ENCODE measurements at regions not wholly inside any gene's neighbourhood (a gene's known extent, or its start where the extent isn't known, plus 50 kb on each side); places are given as distances from the start of the nearest gene placed in this dataset.
"Not testable (repeated sequence)": the region's sequence is repeated elsewhere in the genome, so short reads cannot be mapped to it uniquely, and the experiment has no call there.

GRCh38 chrX:46186811-46187106, 358.5 kb downstream of the ZNF674 start:
- H3K79me2 ChIP-seq (ENCODE audit: insufficient read depth, low read length); H3K4me3 ChIP-seq (replicated peaks in 1 of 3; ENCODE audit: insufficient read depth in 1 of 3, low read depth in 2 of 3, low read length in 3 of 3); CTCF ChIA-PET (ENCODE audit: low intra/inter-chr PET ratio, low total read pairs); DNase-seq (ENCODE audit: low spot score); H2AFZ ChIP-seq (ENCODE audit: low read length); FAIRE-seq; H4K20me1 ChIP-seq (ENCODE audit: insufficient read depth, low read length); POLR2A ChIA-PET; BruUV-seq (replicated peaks); H3K36me3 ChIP-seq (replicated peaks in 1 of 2; ENCODE audit: control insufficient read depth in 1 of 2, insufficient read depth in 2 of 2, low read length in 2 of 2); in situ Hi-C loops (cut with HindIII; ENCODE audit: extremely low pct_ligation_motif_present, low pct_unique_long_range_greater_than_20kb); H3K27me3 ChIP-seq (ENCODE audit: control insufficient read depth in 1 of 2, insufficient read depth in 2 of 2, low read length in 2 of 2); H3K27ac ChIP-seq (ENCODE audit: extremely low read length, insufficient read depth, low read length); H3K9ac ChIP-seq (ENCODE audit: insufficient read depth, low read depth, low read length); ATAC-seq; H3K9me3 ChIP-seq (ENCODE audit: low read length): not testable (repeated sequence)
- 0% methylated on average over 1 of the region's 2 CpGs for WGBS (ENCODE audit: low lambda C conversion rate)
- peaks cover 21% of the 10 kb centered on the region for H3K4me1 ChIP-seq (ENCODE audit: insufficient read depth, low read length)
- H3K4me2 ChIP-seq (ENCODE audit: low read depth, low read length) = peak overlapping the region; percentile 12; the same call in 1 of the 2 replicates
- intact Hi-C loops (cut with micrococcal nuclease; ENCODE audit: unreplicated experiment) = loop anchor here (10.0 kb wide), 1 partner anchor 138 kb away; no protein-coding TSS in a partner anchor
- TF ChIP-seq ZNF335 (CRISPR knock-in tag; IDR thresholded peaks at IDR 0.05) (0 out of 2 replicates have a peak, but pooled peaks have one; percentile 44), HNRNPL (IDR thresholded peaks at IDR 0.05; ENCODE audit: low read depth, low read length) (peak; percentile 86), FOSL2 (CRISPR knock-in tag; IDR thresholded peaks at IDR 0.05) (peak; percentile 83; the same call in 1 of the 2 replicates), HIC2 (CRISPR knock-in tag; IDR thresholded peaks at IDR 0.05; ENCODE audit: low read depth) (peak; percentile 87; the same call in 1 of the 2 replicates), ZNF687 (CRISPR knock-in tag; IDR thresholded peaks at IDR 0.05) (0 out of 2 replicates have a peak, but pooled peaks have one; percentile 19), HNF4A (CRISPR knock-in tag; IDR thresholded peaks at IDR 0.05) (0 out of 2 replicates have a peak, but pooled peaks have one; percentile 6), HMG20A (CRISPR knock-in tag; IDR thresholded peaks at IDR 0.05; ENCODE audit: borderline replicate concordance) (0 out of 2 replicates have a peak, but pooled peaks have one; percentile 1)
